ENCODE measurements at regions not wholly inside any gene's neighbourhood (a gene's known extent, or its start where the extent isn't known, plus 50 kb on each side); places are given as distances from the start of the nearest gene placed in this dataset.

DNA sequence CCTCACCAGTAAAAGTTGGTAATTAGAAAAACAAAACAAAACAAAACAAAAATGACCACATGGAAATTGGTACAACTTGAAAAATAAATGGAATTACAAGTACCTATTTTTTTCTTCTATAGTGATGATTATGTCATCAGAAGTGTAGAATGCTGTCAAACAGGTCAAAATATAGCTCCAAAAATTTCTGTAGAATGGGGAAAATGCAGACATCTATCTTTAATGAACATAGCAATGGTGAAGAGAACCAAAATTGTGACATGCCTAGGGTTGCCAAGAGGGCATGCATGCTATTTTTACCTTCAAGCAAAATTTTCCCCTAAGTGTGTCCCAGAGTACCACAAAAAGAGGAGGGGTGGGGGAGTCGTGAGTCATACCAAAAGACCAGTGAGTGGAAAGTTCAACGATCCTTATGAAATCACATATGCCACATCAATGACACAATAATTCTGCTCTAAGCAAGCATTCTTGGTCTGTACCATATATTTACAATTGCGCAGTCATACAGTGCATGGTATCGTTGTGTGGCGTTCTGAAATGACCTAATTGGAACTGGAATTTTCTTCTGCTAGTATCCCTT lies 1436.4 kb downstream of the SUCLG1 start:
- Histone ChIP-seq H3K36me3 (ENCODE audit: control insufficient read depth in 1 of 2, insufficient read depth in 2 of 2, low read length in 2 of 2) (no peaks in the 10 kb centered on the region), H3K27me3 (ENCODE audit: low read depth, low read length) (no peaks in the 10 kb centered on the region), H3K27ac (ENCODE audit: low read length) (no peak overlapping the region), H3K4me1 (ENCODE audit: control insufficient read depth in 1 of 2, insufficient read depth in 2 of 2, low read length in 2 of 2) (no peaks in the 10 kb centered on the region), H3K9me3 (ENCODE audit: control insufficient read depth in 1 of 2, low read length in 2 of 2) (no peaks in the 10 kb centered on the region), H3K4me3 (ENCODE audit: low read depth in 1 of 2, low read length in 2 of 2) (no peak overlapping the region)

DNA sequence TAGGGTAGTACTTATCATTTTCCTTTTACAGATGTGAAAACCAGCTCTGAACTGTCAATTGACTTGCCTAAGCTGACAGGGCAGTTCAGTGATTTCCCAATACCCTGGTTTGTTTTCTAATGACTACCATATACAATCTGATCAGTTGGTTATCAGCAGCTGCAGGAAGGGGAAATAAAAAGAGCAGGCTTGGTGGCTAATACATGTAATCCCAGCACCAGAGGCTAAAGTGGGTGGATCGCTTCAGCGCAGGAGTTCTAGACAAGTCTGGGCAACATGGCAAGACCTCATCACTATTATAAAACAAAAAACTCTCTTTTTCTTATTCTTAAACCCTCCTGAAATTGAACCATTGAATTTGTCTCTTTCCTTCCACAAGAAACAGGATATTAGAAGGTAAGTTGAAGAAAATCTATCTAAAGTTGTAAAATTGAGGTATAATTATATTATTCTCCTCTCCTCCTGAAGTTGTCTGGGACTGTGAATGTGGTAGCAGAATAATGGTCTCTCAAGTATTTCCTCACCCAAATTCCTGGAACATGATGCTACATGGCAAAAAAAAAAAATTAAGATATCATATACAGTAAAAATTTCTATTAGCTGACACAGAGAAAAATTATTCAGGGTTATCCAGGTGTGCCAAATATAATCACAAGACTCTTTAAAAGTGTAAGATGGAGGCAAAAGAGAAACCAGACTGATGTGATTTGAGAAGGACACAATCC lies 1441.6 kb downstream of the SUCLG1 start:
- Histone ChIP-seq H3K36me3 (ENCODE audit: control insufficient read depth in 1 of 2, insufficient read depth in 2 of 2, low read length in 2 of 2) (no peaks in the 10 kb centered on the region), H3K4me1 (ENCODE audit: control insufficient read depth in 1 of 2, insufficient read depth in 2 of 2, low read length in 2 of 2) (no peaks in the 10 kb centered on the region), H3K4me3 (ENCODE audit: low read depth in 1 of 2, low read length in 2 of 2) (no peak overlapping the region), H3K9me3 (ENCODE audit: control insufficient read depth in 1 of 2, low read length in 2 of 2) (no peaks in the 10 kb centered on the region), H3K27ac (ENCODE audit: low read length) (no peak overlapping the region), H3K27me3 (ENCODE audit: low read depth, low read length) (no peaks in the 10 kb centered on the region)

DNA sequence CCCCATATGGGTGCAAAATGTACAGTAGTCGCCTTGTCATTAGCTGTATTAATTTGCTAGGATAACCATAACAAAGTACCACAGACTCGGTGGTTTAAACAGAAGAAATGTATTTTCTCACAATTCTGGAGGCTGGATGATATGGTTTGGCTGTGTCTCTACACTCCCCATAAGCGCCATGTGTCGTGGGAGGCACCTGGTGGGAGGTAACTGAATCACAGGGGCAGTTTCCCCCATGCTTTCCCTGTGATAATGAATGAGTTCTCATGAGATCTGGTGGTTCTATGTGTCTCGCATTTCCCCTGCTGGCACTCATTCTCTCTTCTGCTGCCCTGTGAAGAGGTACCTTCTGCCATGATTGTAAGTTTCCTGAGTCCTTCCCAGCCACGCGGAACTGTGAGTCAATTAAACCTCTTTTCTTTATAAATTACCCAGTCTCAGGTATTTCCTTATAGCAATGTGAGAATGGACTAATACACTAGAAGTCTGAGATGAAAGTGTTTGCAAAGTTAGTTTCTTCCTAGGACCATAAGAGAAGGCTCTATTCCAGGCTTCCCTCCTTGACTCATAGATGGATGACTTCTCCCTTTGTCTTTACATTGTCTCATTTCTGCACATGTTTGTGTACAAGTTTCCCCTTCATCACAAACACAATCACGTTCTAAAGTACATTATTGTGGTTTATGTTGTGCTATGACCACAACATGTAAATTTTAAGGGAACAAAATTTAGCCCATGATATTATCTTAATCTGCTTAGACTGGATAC lies 1442.6 kb downstream of the SUCLG1 start:
- H3K27ac ChIP-seq (ENCODE audit: low read length) = no peak overlapping the region
- H3K4me1 ChIP-seq (ENCODE audit: control insufficient read depth in 1 of 2, insufficient read depth in 2 of 2, low read length in 2 of 2) = no peaks in the 10 kb centered on the region
- no peaks in the 10 kb centered on the region for H3K9me3 ChIP-seq (ENCODE audit: control insufficient read depth in 1 of 2, low read length in 2 of 2)
- H3K4me3 ChIP-seq (ENCODE audit: low read depth in 1 of 2, low read length in 2 of 2) = no peak overlapping the region
- H3K27me3 ChIP-seq (ENCODE audit: low read depth, low read length) = no peaks in the 10 kb centered on the region
- no peaks in the 10 kb centered on the region for H3K36me3 ChIP-seq (ENCODE audit: control insufficient read depth in 1 of 2, insufficient read depth in 2 of 2, low read length in 2 of 2)

DNA sequence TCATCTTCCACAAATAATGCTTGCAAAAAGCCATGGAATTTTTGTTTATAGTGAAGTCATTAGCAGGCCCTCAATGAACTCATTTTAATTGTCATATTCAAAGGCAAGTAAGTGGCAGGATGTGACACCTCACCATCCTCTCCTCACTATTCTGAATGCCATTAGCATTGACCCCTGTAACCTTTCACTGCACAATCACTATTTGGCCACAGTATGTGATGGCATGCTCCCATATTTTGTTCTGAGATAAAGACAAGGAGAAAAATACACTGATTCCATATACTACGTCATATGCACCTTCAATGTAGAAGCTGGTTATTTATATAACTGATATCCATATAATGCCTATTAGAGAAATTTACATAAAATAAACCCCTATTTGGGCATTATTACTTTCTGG lies 1443.2 kb downstream of the SUCLG1 start:
- Histone ChIP-seq H3K27ac (ENCODE audit: low read length) (no peak overlapping the region), H3K27me3 (ENCODE audit: low read depth, low read length) (no peaks in the 10 kb centered on the region), H3K36me3 (ENCODE audit: control insufficient read depth in 1 of 2, insufficient read depth in 2 of 2, low read length in 2 of 2) (no peaks in the 10 kb centered on the region)

DNA sequence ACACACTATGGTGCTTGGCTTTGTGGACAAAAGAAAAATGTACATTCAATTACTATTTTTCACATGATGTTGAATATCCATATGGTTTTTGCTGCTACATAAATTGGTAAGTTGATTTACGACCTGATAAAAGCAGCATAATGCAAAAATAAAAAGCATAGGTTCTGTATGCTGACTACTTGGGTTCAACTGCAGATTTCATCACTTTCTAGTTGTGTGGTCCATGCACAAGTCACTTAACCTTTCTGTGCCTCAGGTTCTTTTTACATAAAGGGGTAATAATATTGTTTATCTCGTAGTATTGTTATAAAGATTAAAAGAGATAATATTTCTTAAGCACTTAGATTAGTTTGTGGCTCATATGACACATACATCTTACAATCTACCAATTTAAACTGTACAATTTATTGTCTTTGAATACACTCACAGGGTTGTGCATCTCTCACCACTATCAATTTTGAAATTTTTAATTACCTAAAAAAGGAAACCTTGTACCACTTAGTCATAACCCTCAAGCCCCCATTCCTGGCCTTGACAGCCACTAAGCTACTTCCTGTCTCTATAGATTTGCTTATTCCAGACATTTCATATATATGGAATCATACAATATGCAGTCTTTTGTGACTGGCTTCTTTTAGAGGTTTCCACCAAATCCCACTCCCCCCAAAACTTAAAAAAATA lies 1443.9 kb downstream of the SUCLG1 start:
- no peaks in the 10 kb centered on the region for H3K36me3 ChIP-seq (ENCODE audit: control insufficient read depth in 1 of 2, insufficient read depth in 2 of 2, low read length in 2 of 2)
- no peaks in the 10 kb centered on the region for H3K27me3 ChIP-seq (ENCODE audit: low read depth, low read length)
- no peaks in the 10 kb centered on the region for H3K4me1 ChIP-seq (ENCODE audit: control insufficient read depth in 1 of 2, insufficient read depth in 2 of 2, low read length in 2 of 2)

More for the DNA sequence above, 1443.2 kb downstream of the SUCLG1 start:
- H3K4me1 ChIP-seq (ENCODE audit: control insufficient read depth in 1 of 2, insufficient read depth in 2 of 2, low read length in 2 of 2) = no peaks in the 10 kb centered on the region
- no peak overlapping the region for H3K4me3 ChIP-seq (ENCODE audit: low read depth in 1 of 2, low read length in 2 of 2)
- no peaks in the 10 kb centered on the region for H3K9me3 ChIP-seq (ENCODE audit: control insufficient read depth in 1 of 2, low read length in 2 of 2)

DNA sequence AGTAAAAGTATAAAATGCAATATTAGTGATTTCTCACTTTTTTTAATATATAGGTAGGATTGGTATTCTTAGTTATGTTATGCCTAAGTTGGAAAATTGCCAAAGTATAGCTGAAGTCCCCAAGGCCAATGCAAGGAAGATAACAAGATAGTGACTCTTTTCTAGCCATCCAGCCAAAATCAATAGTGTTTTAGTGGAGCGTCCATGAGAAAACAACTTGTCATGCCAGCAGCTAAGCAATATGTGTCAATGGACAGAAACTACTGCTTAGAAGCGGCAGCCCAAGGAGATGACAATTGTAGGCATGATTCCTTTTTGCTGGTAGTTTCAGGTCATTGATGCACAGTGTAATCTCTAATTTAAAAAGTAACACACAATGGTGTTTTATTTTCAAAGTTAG lies 1444.6 kb downstream of the SUCLG1 start:
- Histone ChIP-seq H3K27me3 (ENCODE audit: low read depth, low read length) (no peaks in the 10 kb centered on the region), H3K36me3 (ENCODE audit: control insufficient read depth in 1 of 2, insufficient read depth in 2 of 2, low read length in 2 of 2) (no peaks in the 10 kb centered on the region), H3K27ac (ENCODE audit: low read length) (no peak overlapping the region), H3K4me1 (ENCODE audit: control insufficient read depth in 1 of 2, insufficient read depth in 2 of 2, low read length in 2 of 2) (no peaks in the 10 kb centered on the region), H3K4me3 (ENCODE audit: low read depth in 1 of 2, low read length in 2 of 2) (no peak overlapping the region), H3K9me3 (ENCODE audit: control insufficient read depth in 1 of 2, low read length in 2 of 2) (no peaks in the 10 kb centered on the region)

More for the DNA sequence above, 1443.9 kb downstream of the SUCLG1 start:
- no peaks in the 10 kb centered on the region for H3K9me3 ChIP-seq (ENCODE audit: control insufficient read depth in 1 of 2, low read length in 2 of 2)
- no peak overlapping the region for H3K4me3 ChIP-seq (ENCODE audit: low read depth in 1 of 2, low read length in 2 of 2)
- H3K27ac ChIP-seq (ENCODE audit: low read length) = no peak overlapping the region

DNA sequence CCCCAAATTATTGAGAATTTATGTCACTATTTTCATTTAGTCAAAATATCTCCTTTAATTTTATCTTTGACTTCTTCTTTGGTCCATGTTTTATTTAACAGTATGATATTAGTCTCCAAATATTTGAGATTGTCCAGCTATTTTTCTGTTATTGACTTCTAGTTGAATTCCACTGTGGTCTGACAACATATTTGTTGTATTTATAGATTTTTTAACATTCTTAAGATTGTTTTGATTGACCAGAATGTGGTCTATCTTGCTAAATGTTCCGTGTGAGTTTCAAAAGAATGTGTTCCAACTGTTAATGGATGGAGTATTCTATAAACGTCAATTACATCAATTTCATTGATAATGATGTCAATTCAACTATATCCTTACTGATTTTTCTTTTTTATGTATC lies 1452.1 kb downstream of the SUCLG1 start:
- Histone ChIP-seq H3K4me3 (ENCODE audit: low read depth in 1 of 2, low read length in 2 of 2) (no peak overlapping the region), H3K9me3 (ENCODE audit: control insufficient read depth in 1 of 2, low read length in 2 of 2) (no peaks in the 10 kb centered on the region), H3K36me3 (ENCODE audit: control insufficient read depth in 1 of 2, insufficient read depth in 2 of 2, low read length in 2 of 2) (no peaks in the 10 kb centered on the region), H3K27me3 (ENCODE audit: low read depth, low read length) (no peaks in the 10 kb centered on the region), H3K27ac (ENCODE audit: low read length) (no peak overlapping the region), H3K4me1 (ENCODE audit: control insufficient read depth in 1 of 2, insufficient read depth in 2 of 2, low read length in 2 of 2) (no peaks in the 10 kb centered on the region)

DNA sequence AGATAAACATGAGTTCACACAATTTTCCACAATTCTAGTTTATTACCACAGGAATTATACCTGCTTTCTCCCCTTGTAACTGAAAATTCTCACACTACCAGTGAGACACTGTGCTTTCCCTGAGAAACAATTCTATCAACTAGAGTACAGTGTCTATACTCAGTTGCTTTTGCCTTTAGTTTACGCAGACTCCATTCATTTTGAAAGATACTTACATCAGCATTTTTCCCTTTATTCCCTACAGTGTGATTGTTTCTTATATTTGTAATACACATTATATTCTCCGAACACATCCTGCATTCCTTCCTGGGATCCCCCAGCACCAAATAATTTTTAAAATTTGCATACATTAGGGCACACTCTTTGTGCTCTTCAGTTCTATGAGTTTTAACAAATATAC lies 1455.5 kb downstream of the SUCLG1 start:
- H3K4me1 ChIP-seq (ENCODE audit: control insufficient read depth in 1 of 2, insufficient read depth in 2 of 2, low read length in 2 of 2) = no peaks in the 10 kb centered on the region
- no peak overlapping the region for H3K4me3 ChIP-seq (ENCODE audit: low read depth in 1 of 2, low read length in 2 of 2)
- H3K9me3 ChIP-seq (ENCODE audit: control insufficient read depth in 1 of 2, low read length in 2 of 2) = no peaks in the 10 kb centered on the region
- H3K27ac ChIP-seq (ENCODE audit: low read length) = no peak overlapping the region
- H3K27me3 ChIP-seq (ENCODE audit: low read depth, low read length) = no peaks in the 10 kb centered on the region
- H3K36me3 ChIP-seq (ENCODE audit: control insufficient read depth in 1 of 2, insufficient read depth in 2 of 2, low read length in 2 of 2) = no peaks in the 10 kb centered on the region

DNA sequence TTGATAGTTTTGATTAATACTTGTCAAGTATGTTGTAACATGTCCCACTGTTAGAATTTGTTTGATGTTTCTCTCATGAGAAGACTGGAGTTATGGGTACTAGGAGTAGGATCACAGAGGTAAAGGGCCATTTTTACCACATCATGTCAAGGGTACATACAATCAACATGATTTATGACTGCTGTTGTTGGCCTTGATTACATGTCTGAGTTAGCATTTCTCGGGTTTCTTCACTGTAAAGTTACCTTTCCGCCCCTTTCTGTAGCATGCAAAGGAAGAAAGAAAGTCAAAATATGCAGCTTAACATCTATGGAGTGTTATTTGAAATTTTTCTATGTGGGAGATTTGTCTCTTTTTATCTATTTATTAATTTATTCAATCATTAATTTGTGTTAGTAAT lies 1456.4 kb downstream of the SUCLG1 start:
- H3K36me3 ChIP-seq (ENCODE audit: control insufficient read depth in 1 of 2, insufficient read depth in 2 of 2, low read length in 2 of 2) = no peaks in the 10 kb centered on the region
- no peak overlapping the region for H3K4me3 ChIP-seq (ENCODE audit: low read depth in 1 of 2, low read length in 2 of 2)
- no peaks in the 10 kb centered on the region for H3K27me3 ChIP-seq (ENCODE audit: low read depth, low read length)
- H3K9me3 ChIP-seq (ENCODE audit: control insufficient read depth in 1 of 2, low read length in 2 of 2) = no peaks in the 10 kb centered on the region
- no peak overlapping the region for H3K27ac ChIP-seq (ENCODE audit: low read length)
- no peaks in the 10 kb centered on the region for H3K4me1 ChIP-seq (ENCODE audit: control insufficient read depth in 1 of 2, insufficient read depth in 2 of 2, low read length in 2 of 2)

DNA sequence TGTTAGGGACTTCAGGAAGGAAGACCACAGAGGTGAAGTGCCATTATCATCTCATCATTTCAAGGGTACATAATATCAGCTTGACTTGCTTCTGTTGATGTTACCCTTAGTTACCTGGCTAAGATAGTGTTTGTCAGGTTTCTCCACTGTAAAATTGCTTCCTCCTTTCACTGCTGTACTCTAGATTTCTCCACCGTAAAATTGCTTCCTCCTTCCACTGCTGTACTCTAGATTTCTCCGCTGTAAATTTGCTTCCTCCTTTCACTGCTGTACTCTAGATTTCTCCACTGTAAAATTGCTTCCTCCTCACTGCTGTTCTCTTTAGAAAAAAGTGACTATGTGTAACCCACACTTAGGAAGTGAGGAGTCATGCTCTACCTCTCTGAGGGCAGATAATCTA lies 1460.3 kb downstream of the SUCLG1 start:
- Histone ChIP-seq H3K36me3 (ENCODE audit: control insufficient read depth in 1 of 2, insufficient read depth in 2 of 2, low read length in 2 of 2) (no peaks in the 10 kb centered on the region), H3K4me3 (ENCODE audit: low read depth in 1 of 2, low read length in 2 of 2) (no peak overlapping the region), H3K27me3 (ENCODE audit: low read depth, low read length) (no peaks in the 10 kb centered on the region), H3K9me3 (ENCODE audit: control insufficient read depth in 1 of 2, low read length in 2 of 2) (no peaks in the 10 kb centered on the region), H3K27ac (ENCODE audit: low read length) (no peak overlapping the region), H3K4me1 (ENCODE audit: control insufficient read depth in 1 of 2, insufficient read depth in 2 of 2, low read length in 2 of 2) (no peaks in the 10 kb centered on the region)

DNA sequence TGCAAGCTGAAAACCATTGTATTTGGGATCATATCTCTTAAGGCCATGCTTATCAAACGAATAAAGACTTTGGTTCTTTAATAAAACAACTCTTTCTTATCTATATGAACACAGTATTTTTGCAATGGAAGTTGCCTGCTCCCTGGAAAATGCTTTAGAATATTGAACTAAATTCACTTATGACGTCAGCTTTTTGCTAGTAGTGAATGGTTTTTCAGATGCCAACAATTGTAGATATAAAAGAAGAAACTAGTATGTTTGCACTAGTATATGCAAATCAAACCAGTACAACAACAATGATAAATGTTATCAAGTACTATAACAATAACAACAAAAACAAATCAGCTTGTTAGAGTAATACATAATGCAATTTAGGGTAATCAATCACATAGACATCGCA lies 1462.9 kb downstream of the SUCLG1 start:
- H3K27me3 ChIP-seq (ENCODE audit: low read depth, low read length) = no peaks in the 10 kb centered on the region
- H3K4me3 ChIP-seq (ENCODE audit: low read depth in 1 of 2, low read length in 2 of 2) = no peak overlapping the region
- H3K27ac ChIP-seq (ENCODE audit: low read length) = no peak overlapping the region
- no peaks in the 10 kb centered on the region for H3K4me1 ChIP-seq (ENCODE audit: control insufficient read depth in 1 of 2, insufficient read depth in 2 of 2, low read length in 2 of 2)
- no peaks in the 10 kb centered on the region for H3K36me3 ChIP-seq (ENCODE audit: control insufficient read depth in 1 of 2, insufficient read depth in 2 of 2, low read length in 2 of 2)
- H3K9me3 ChIP-seq (ENCODE audit: control insufficient read depth in 1 of 2, low read length in 2 of 2) = no peaks in the 10 kb centered on the region

Data from muscle layer of duodenum (tissue), 2 donors.